ENCODE measurements at regions not wholly inside any gene's neighbourhood (a gene's known extent, or its start where the extent isn't known, plus 50 kb on each side); places are given as distances from the start of the nearest gene placed in this dataset.
"Not testable (repeated sequence)": the region's sequence is repeated elsewhere in the genome, so short reads cannot be mapped to it uniquely, and the experiment has no call there.

GRCh38 chrX:44054863-44055601 is 81.8 kb upstream of the NDP start:
- FAIRE-seq, result peak; percentile 87
- Histone ChIP-seq H3K4me2 (ENCODE audit: low read length) (no peak overlapping the region), H4K20me1 (ENCODE audit: insufficient read depth, low read length) (no peaks in the 10 kb centered on the region), H3K27me3 (ENCODE audit: insufficient read depth, low read length) (no peaks in the 10 kb centered on the region), H3K9ac (ENCODE audit: low read length) (no peak overlapping the region), H3K9me3 (ENCODE audit: insufficient read depth, low read depth, low read length) (no peaks in the 10 kb centered on the region), H3K27ac (ENCODE audit: low read depth, low read length) (no peak overlapping the region), H3K79me2 (ENCODE audit: insufficient read depth, low read length) (no peaks in the 10 kb centered on the region), H2AFZ (ENCODE audit: low read depth, low read length) (no peak overlapping the region), H3K36me3 (ENCODE audit: insufficient read depth, low read length) (no peaks in the 10 kb centered on the region), H3K4me1 (ENCODE audit: insufficient read depth, low read length) (no peaks in the 10 kb centered on the region), H3K4me3 (ENCODE audit: insufficient read depth, low read depth, low read length) (no peak overlapping the region)
- TF ChIP-seq EZH2 (IDR thresholded peaks at IDR 0.05; ENCODE audit: insufficient read depth, low read length), result no peak
- TF ChIP-seq CTCF (IDR thresholded peaks at IDR 0.05; ENCODE audit: insufficient read depth, low read depth, low read length), result no peak
- H3K36me3 Mint-ChIP-seq (ENCODE audit: low read depth, unreplicated experiment), result no peaks in the 10 kb centered on the region
- peaks cover 2% of the 10 kb centered on the region for H3K27me3 Mint-ChIP-seq (ENCODE audit: low read depth, unreplicated experiment)
- H3K4me3 Mint-ChIP-seq (ENCODE audit: unreplicated experiment), result no peak overlapping the region
- H3K9me3 Mint-ChIP-seq (ENCODE audit: unreplicated experiment), result no peaks in the 10 kb centered on the region
- H3K4me1 Mint-ChIP-seq (ENCODE audit: low read depth, unreplicated experiment), result no peaks in the 10 kb centered on the region
- no peak for DNase-seq (ENCODE audit: low read depth)
- no peak overlapping the region for H3K27ac Mint-ChIP-seq (ENCODE audit: unreplicated experiment)

DNA sequence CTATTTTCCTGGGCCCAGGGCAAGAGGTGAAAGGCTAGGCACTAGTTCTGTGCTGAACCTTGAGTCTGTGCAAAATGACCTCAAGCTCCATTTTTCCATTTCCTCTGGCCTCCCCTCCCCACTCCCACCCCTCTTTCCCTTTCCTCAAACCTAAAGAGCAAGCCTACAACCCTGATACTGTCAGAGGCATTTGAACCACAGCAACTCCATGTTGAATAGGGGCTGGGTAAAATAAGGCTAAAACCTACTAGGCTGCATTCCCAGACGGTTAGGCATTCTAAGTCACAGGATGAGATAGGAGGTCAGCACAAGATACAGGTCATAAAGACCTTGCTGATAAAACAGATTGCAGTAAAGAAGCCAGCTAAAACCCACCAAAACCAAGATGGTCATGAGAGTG is 71.9 kb upstream of the NDP start:
- not testable (repeated sequence) for DNase-seq (ENCODE audit: low read depth); H3K4me2 ChIP-seq (ENCODE audit: low read length); H3K4me1 Mint-ChIP-seq (ENCODE audit: low read depth, unreplicated experiment); H4K20me1 ChIP-seq (ENCODE audit: insufficient read depth, low read length); H3K4me3 Mint-ChIP-seq (ENCODE audit: unreplicated experiment); H3K36me3 ChIP-seq (ENCODE audit: insufficient read depth, low read length); H3K27ac Mint-ChIP-seq (ENCODE audit: unreplicated experiment); H3K9ac ChIP-seq (ENCODE audit: low read length); H3K4me3 ChIP-seq (ENCODE audit: insufficient read depth, low read depth, low read length); FAIRE-seq; H3K27ac ChIP-seq (ENCODE audit: low read depth, low read length); H3K27me3 ChIP-seq (ENCODE audit: insufficient read depth, low read length); H3K27me3 Mint-ChIP-seq (ENCODE audit: low read depth, unreplicated experiment); H3K36me3 Mint-ChIP-seq (ENCODE audit: low read depth, unreplicated experiment); H2AFZ ChIP-seq (ENCODE audit: low read depth, low read length); H3K79me2 ChIP-seq (ENCODE audit: insufficient read depth, low read length); H3K9me3 ChIP-seq (ENCODE audit: insufficient read depth, low read depth, low read length); H3K4me1 ChIP-seq (ENCODE audit: insufficient read depth, low read length); H3K9me3 Mint-ChIP-seq (ENCODE audit: unreplicated experiment)

DNA sequence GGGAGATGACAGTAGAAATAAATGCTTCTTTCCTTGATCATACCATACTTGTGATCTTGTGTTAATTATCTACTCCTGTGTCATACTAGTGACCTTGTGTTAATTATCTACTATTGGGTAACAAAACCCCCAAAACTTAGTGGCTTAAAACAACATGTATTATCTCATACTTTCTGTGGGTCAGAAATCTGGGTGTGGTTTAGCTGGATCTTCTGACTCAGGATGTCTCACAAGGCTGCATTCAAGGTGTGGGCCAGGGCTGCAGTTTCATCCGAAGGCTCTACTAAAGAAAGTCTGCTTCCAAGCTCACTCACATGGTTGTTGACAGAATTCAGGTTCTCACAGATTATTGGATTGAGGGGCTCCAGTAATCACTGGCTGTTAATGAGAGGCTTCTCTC is 70.3 kb upstream of the NDP start:
- Histone ChIP-seq H3K4me3 (ENCODE audit: insufficient read depth, low read depth, low read length) (no peak overlapping the region), H3K36me3 (ENCODE audit: insufficient read depth, low read length) (no peaks in the 10 kb centered on the region), H3K4me1 (ENCODE audit: insufficient read depth, low read length) (no peaks in the 10 kb centered on the region), H3K9ac (ENCODE audit: low read length) (no peak overlapping the region), H2AFZ (ENCODE audit: low read depth, low read length) (no peak overlapping the region), H3K4me2 (ENCODE audit: low read length) (no peak overlapping the region), H3K9me3 (ENCODE audit: insufficient read depth, low read depth, low read length) (no peaks in the 10 kb centered on the region), H3K27me3 (ENCODE audit: insufficient read depth, low read length) (no peaks in the 10 kb centered on the region), H3K79me2 (ENCODE audit: insufficient read depth, low read length) (no peaks in the 10 kb centered on the region), H3K27ac (ENCODE audit: low read depth, low read length) (no peak overlapping the region), H4K20me1 (ENCODE audit: insufficient read depth, low read length) (no peaks in the 10 kb centered on the region)
- H3K4me1 Mint-ChIP-seq (ENCODE audit: low read depth, unreplicated experiment), result peaks cover 7% of the 10 kb centered on the region
- DNase-seq (ENCODE audit: low read depth) (peak; percentile 13), FAIRE-seq (peak; percentile 64)
- no peak overlapping the region for H3K4me3 Mint-ChIP-seq (ENCODE audit: unreplicated experiment)
- no peak overlapping the region for H3K27ac Mint-ChIP-seq (ENCODE audit: unreplicated experiment)
- no peaks in the 10 kb centered on the region for H3K36me3 Mint-ChIP-seq (ENCODE audit: low read depth, unreplicated experiment)
- TF ChIP-seq EZH2 (IDR thresholded peaks at IDR 0.05; ENCODE audit: insufficient read depth, low read length), result no peak
- no peak for TF ChIP-seq CTCF (IDR thresholded peaks at IDR 0.05; ENCODE audit: insufficient read depth, low read depth, low read length)
- peaks cover 5% of the 10 kb centered on the region for H3K9me3 Mint-ChIP-seq (ENCODE audit: unreplicated experiment)
- H3K27me3 Mint-ChIP-seq (ENCODE audit: low read depth, unreplicated experiment), result no peaks in the 10 kb centered on the region

All from astrocyte (in vitro differentiated cells and primary cell).